K562 (cell line): ENCODE measurements at regions not wholly inside any gene's neighbourhood (a gene's known extent, or its start where the extent isn't known, plus 50 kb on each side); places are given as distances from the start of the nearest gene placed in this dataset.

Experiments used
- ATAC-seq: fragments of 200-7000 bp; cut with Tn5 transposase; 3 replicates; pipeline ENCODE4 v1.9.1; 2020; ENCODE audit warnings: moderate library complexity
- BruUV-seq: library from RNA; stranded (reverse); fragments of 400-500 nt; replicated peaks from 2 replicates; lab custom pipeline; 2021; lab: Mats Ljungman, UMichigan
- CTCF ChIA-PET: fragments of 300-600 bp; formaldehyde crosslinking; extraction: SDS; loops from one replicate; lab custom pipeline; 2021; ENCODE audit warnings: low intra/inter-chr PET ratio; lab: Yijun Ruan, JAX
- POLR2A ChIA-PET: fragments of 300-600, 350-650 bp; sonication (Branson Sonifier 250); formaldehyde crosslinking; extraction: SDS; loops from one replicate; lab custom pipeline; 2021; ENCODE audit warnings: antibody characterized with exemption, inconsistent platforms; lab: Yijun Ruan, JAX
- DNase-seq, 4 experiments: peaks; one replicate each; pipeline versions ENCODE4 v3.0.0 to v3.0.0-alpha.2; 2011 to 2018; ENCODE audit warnings: low spot score in 3 of 4, mixed read lengths in 3 of 4; ENCODE audit errors: extremely low read depth in 1 of 4
- FAIRE-seq: peaks from 2 replicates; lab custom pipeline; 2011; peaks lifted over from hg19 to GRCh38; lab: Jason Lieb, UNC
- H2AFZ ChIP-seq: 2 replicates; pipeline ENCODE4 v1.6.0; 2011; ENCODE audit warnings: low read depth, low read length, control low read depth, inconsistent platforms
- H3K27ac ChIP-seq: fragments of 200-600 bp; 3 replicates; pipeline ENCODE4 v1.8.0; 2011; ENCODE audit warnings: low read depth, mild to moderate bottlenecking, control low read depth, inconsistent platforms, low read length, moderate library complexity, mixed read lengths; ENCODE audit errors: extremely low read depth
- H3K27me3 ChIP-seq, 2 experiments: fragments of 300-600 bp in 1 of 2; 2 replicates in 1 of 2; 3 replicates in 1 of 2; pipeline versions ENCODE4 v1.6.0 to v1.8.0; 2011; ENCODE audit warnings: inconsistent platforms in 2 of 2, low read length in 2 of 2, mild to moderate bottlenecking in 1 of 2, mixed read lengths in 1 of 2, moderate library complexity in 1 of 2; ENCODE audit not compliant: control insufficient read depth in 2 of 2, insufficient read depth in 2 of 2
- H3K36me3 ChIP-seq: fragments of 300-600 bp; 3 replicates; pipeline ENCODE4 v1.8.0; 2011; ENCODE audit warnings: mild to moderate bottlenecking, low read length, inconsistent platforms; ENCODE audit not compliant: control insufficient read depth, insufficient read depth
- H3K4me1 ChIP-seq, 2 experiments: fragments of 200-600 bp in 1 of 2; replicated peaks in 1 of 2; 2 replicates in 1 of 2; 3 replicates in 1 of 2; pipeline versions ENCODE4 v1.5.1 to v1.8.0; 2011; ENCODE audit warnings: inconsistent platforms in 2 of 2, low read length in 2 of 2, mild to moderate bottlenecking in 1 of 2, mixed read lengths in 1 of 2, moderate library complexity in 1 of 2; ENCODE audit not compliant: control insufficient read depth in 2 of 2, insufficient read depth in 2 of 2
- H3K4me2 ChIP-seq: 2 replicates; pipeline ENCODE4 v1.6.1; 2011; ENCODE audit warnings: low read length, control low read depth, inconsistent platforms, mixed read lengths; ENCODE audit not compliant: insufficient read depth
- H3K4me3 ChIP-seq: fragments of 200-600 bp; sonication (generic), shearing (Covaris generic); 2 replicates; pipeline ENCODE4 v1.5.1; 2016; ENCODE audit warnings: control low read depth, inconsistent platforms
- H3K79me2 ChIP-seq: fragments of 200-600 bp; 3 replicates; pipeline ENCODE4 v1.8.0; 2011; ENCODE audit warnings: low read length, inconsistent platforms; ENCODE audit not compliant: control insufficient read depth, insufficient read depth
- H3K9ac ChIP-seq, 2 experiments: 2 replicates each; pipeline versions ENCODE4 v1.6.0 to v1.6.1; 2011; ENCODE audit warnings: low read depth in 2 of 2, low read length in 2 of 2, control low read depth in 1 of 2, inconsistent platforms in 1 of 2, mild to moderate bottlenecking in 1 of 2, mixed read lengths in 1 of 2; ENCODE audit not compliant: insufficient read depth in 1 of 2
- H3K9me1 ChIP-seq: one replicate; pipeline ENCODE4 v1.6.0; 2011; ENCODE audit warnings: inconsistent platforms, mild to moderate bottlenecking, low read length, moderate library complexity; ENCODE audit not compliant: control insufficient read depth, insufficient read depth
- H3K9me3 ChIP-seq: replicated peaks from 2 replicates; pipeline ENCODE4 v1.5.1; 2011; ENCODE audit warnings: low read depth, low read length, inconsistent platforms; ENCODE audit not compliant: control insufficient read depth, insufficient read depth
- H4K20me1 ChIP-seq: replicated peaks from 2 replicates; pipeline ENCODE4 v1.6.1; 2011; ENCODE audit warnings: low read length, inconsistent platforms, mixed read lengths; ENCODE audit not compliant: control insufficient read depth, insufficient read depth
- ATF3 ChIP-seq, 2 experiments: fragments of 450-650 bp in 1 of 2; sonication (generic) in 1 of 2; formaldehyde crosslinking in 1 of 2; IDR thresholded peaks in 1 of 2; conservative IDR thresholded peaks in 1 of 2; 2 replicates each; pipeline versions ENCODE4 v1.6.1 to v1.8.1; 2016 to 2023; ENCODE audit warnings: mild to moderate bottlenecking in 2 of 2, moderate library complexity in 2 of 2, inconsistent platforms in 1 of 2, missing genetic modification reagents in 1 of 2
- CEBPG ChIP-seq, 3 experiments: fragments of 200-800 bp in 1 of 3; sonication (Bioruptor generic) in 1 of 3; sonication (generic) in 1 of 3; formaldehyde crosslinking in 1 of 3; IDR thresholded peaks in 2 of 3; conservative IDR thresholded peaks in 1 of 3; 2 replicates each; pipeline versions ENCODE4 v1.6.1 to v1.8.0; 2016 to 2022; ENCODE audit warnings: missing compliant biosample characterization in 2 of 3, missing genetic modification characterization in 2 of 3, mild to moderate bottlenecking in 1 of 3, missing genetic modification reagents in 1 of 3
- ELF4 ChIP-seq: fragments of 450-650 bp; formaldehyde crosslinking; IDR thresholded peaks from 2 replicates; pipeline ENCODE4 v1.4.0; 2022; ENCODE audit warnings: missing genetic modification characterization
- ETV1 ChIP-seq: fragments of 450-650 bp; conservative IDR thresholded peaks from 2 replicates; pipeline ENCODE4 v1.6.1; 2016; ENCODE audit warnings: missing genetic modification characterization, control low read depth, low read depth, missing compliant biosample characterization
- FOSL1 ChIP-seq: fragments of 200-800 bp; sonication (Bioruptor generic); conservative IDR thresholded peaks from 2 replicates; pipeline ENCODE4 v1.6.1; 2016; ENCODE audit warnings: missing genetic modification characterization, missing compliant biosample characterization
- ZBTB33 ChIP-seq: sonication (generic); formaldehyde crosslinking; IDR thresholded peaks from 2 replicates; pipeline ENCODE4 v1.8.1; 2023; ENCODE audit warnings: mild to moderate bottlenecking, missing genetic modification reagents
- ZBTB34 ChIP-seq: fragments of 250-450 bp; sonication (Bioruptor Pico); IDR thresholded peaks from 2 replicates; pipeline ENCODE4 v1.8.0; 2021; ENCODE audit warnings: mild to moderate bottlenecking, moderate library complexity
- WGBS: fragments of 100-300 bp; shearing (Covaris generic); methylation state at CpG from one replicate; pipeline ENCODE4 v1.1.6; 2016; ENCODE audit warnings: low coverage, mixed read lengths; ENCODE audit not compliant: insufficient coverage; ENCODE audit errors: missing lambda C conversion rate; 5-methylcytosine and 5-hydroxymethylcytosine counted together
- in situ Hi-C: fragments of 300-500 bp; cut with MboI; formaldehyde crosslinking; loops from 4 replicates; pipeline ENCODE4 v1.15.0; 2018; ENCODE audit warnings: inconsistent platforms, mixed read lengths
- intact Hi-C: fragments of 100-400 bp; cut with micrococcal nuclease; formaldehyde crosslinking; loops from 2 replicates; pipeline ENCODE4 v1.14.2; 2022

DNA sequence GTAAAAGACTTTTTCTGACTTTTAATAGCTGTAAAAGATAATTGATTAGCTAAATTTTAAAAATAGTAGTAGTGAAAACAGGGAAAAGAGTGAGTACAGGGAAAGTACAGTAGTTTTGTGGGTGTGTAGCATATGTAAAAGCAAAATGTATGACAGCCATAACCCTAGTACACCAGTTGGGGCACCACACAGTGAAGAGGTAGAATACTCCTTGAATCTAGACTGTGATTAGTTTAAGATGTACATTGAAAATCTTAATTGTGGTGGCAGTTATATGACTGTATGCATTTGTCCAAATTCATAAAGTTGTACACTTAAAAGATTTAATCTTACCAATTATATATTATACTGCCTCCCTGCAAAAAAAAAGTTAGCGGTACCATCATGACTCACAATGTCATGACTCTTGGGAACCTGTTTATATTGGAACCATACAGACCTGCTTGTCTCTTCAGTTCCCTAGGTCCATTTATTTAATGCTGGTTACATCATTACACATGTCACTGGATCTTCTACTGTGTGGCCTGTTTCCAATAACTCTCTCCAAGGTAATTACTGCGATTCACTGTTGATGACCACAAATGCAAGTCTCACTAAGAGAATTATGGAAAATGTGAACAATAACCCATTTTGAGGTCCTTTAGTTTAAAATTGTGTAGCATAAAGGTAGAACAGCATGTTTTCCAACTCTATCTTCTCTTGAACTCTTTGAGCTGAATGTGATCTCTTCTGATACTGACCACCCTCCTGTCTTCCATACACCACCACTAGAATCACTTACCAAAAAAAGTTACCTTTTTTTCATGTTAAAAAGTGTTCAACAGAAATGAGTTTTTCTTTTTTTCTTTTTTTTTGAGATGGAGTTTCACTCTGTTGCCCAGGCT lies 264.2 kb upstream of the AMIGO2 start:
- in situ Hi-C loops, result no loop called here
- Histone ChIP-seq H3K4me1 (no peaks in the 10 kb centered on the region; a peak in 1 of 5 replicates), H3K27me3 (no peaks in the 10 kb centered on the region), H3K27ac (no peak overlapping the region), H2AFZ (no peak overlapping the region; the same call in 1 of the 2 replicates), H3K9ac (no peak overlapping the region), H4K20me1 (no peaks in the 10 kb centered on the region), H3K79me2 (no peaks in the 10 kb centered on the region), H3K9me1 (no peaks in the 10 kb centered on the region), H3K36me3 (no peaks in the 10 kb centered on the region), H3K4me2 (no peak overlapping the region), H3K4me3 (no peak overlapping the region), H3K9me3 (no peaks in the 10 kb centered on the region)
- no TSS peak for BruUV-seq
- ATAC-seq (peak; percentile 38; the same call in 1 of the 3 replicates), DNase-seq (no peak), FAIRE-seq (no peak)
- TF ChIP-seq FOSL1 (tag), result peak; percentile 32
- TF ChIP-seq ELF4 (CRISPR knock-in tag), result no peak
- TF ChIP-seq ZBTB33, result 0 out of 2 replicates have a peak, but pooled peaks have one; percentile 20
- peak; percentile 41; the same call in 1 of the 2 replicates for TF ChIP-seq ATF3 (IDR thresholded peaks at IDR 0.05)
- no peak for TF ChIP-seq ATF3 (CRISPR knock-in tag; conservative IDR thresholded peaks at IDR 0.05)
- TF ChIP-seq CEBPG (CRISPR knock-in tag; IDR thresholded peaks at IDR 0.05), result no peak
- TF ChIP-seq CEBPG (tag; conservative IDR thresholded peaks at IDR 0.05 in 1 of 2, IDR thresholded peaks at IDR 0.05 in 1 of 2), result 0 out of 4 replicates have a peak, but pooled peaks of 1 of the 2 experiments have one; percentile 23
- TF ChIP-seq ZBTB34, result no peak
- TF ChIP-seq ETV1, result no peak
- intact Hi-C loops, result no loop called here
- ChIA-PET CTCF (no interaction called here), POLR2A (no interaction called here)
- 82% methylated on average over 2 of the region's 2 CpGs for WGBS
